ENCODE measurements at regions not wholly inside any gene's neighbourhood (a gene's known extent, or its start where the extent isn't known, plus 50 kb on each side); places are given as distances from the start of the nearest gene placed in this dataset.
A peak's percentile ranks its signal among the peaks of the same experiment; 100 is the strongest.

- peak; percentile 17 for DNase-seq
Observed at GRCh38 chr10:91335147-91335546, 75.0 kb upstream of the HECTD2 start.

- DNase-seq: no peak
Observed at GRCh38 chr10:91339729-91340128, 70.4 kb upstream of the HECTD2 start.

- no peak for DNase-seq
Observed at GRCh38 chr10:91340613-91341362, 69.4 kb upstream of the HECTD2 start.

- DNase-seq: no peak
Observed at GRCh38 chr10:91341686-91342085, 68.5 kb upstream of the HECTD2 start.

GRCh38 chr10:91343010-91343409 is 67.1 kb upstream of the HECTD2 start:
- no peak for DNase-seq

- DNase-seq: no peak
Observed at GRCh38 chr10:91344117-91344856, 65.9 kb upstream of the HECTD2 start.

- no peak for DNase-seq
Observed at GRCh38 chr10:91345716-91346115, 64.4 kb upstream of the HECTD2 start.

GRCh38 chr10:91347529-91347928 is 62.6 kb upstream of the HECTD2 start:
- no peak for DNase-seq

GRCh38 chr10:91349381-91349780 is 60.8 kb upstream of the HECTD2 start:
- no peak for DNase-seq

GRCh38 chr10:91350651-91351081 is 59.5 kb upstream of the HECTD2 start:
- DNase-seq: no peak

GRCh38 chr10:91352760-91353159 is 57.4 kb upstream of the HECTD2 start:
- DNase-seq: no peak

GRCh38 chr10:91354166-91355075 is 55.7 kb upstream of the HECTD2 start:
- no peak for DNase-seq

GRCh38 chr10:91355998-91356397 is 54.1 kb upstream of the HECTD2 start:
- no peak for DNase-seq

- DNase-seq: no peak
Observed at GRCh38 chr10:91357497-91357896, 52.6 kb upstream of the HECTD2 start.

Data from hematopoietic multipotent progenitor cell treated with erythropoietin and hydrocortisone succinate and interleukin-3 and kit ligand, for 8 days (in vitro differentiated cells).